HTERT RPE-1 (cell line): ENCODE measurements at regions not wholly inside any gene's neighbourhood (a gene's known extent, or its start where the extent isn't known, plus 50 kb on each side); places are given as distances from the start of the nearest gene placed in this dataset.
"Not testable (repeated sequence)": the region's sequence is repeated elsewhere in the genome, so short reads cannot be mapped to it uniquely, and the experiment has no call there.

ENCODE experiments used
- in situ Hi-C: fragments of 300-500 bp; cut with MboI; formaldehyde crosslinking; loops from 4 replicates; pipeline ENCODE4 v1.14.3; 2020; ENCODE audit warnings: low sequenced_read_pairs

DNA sequence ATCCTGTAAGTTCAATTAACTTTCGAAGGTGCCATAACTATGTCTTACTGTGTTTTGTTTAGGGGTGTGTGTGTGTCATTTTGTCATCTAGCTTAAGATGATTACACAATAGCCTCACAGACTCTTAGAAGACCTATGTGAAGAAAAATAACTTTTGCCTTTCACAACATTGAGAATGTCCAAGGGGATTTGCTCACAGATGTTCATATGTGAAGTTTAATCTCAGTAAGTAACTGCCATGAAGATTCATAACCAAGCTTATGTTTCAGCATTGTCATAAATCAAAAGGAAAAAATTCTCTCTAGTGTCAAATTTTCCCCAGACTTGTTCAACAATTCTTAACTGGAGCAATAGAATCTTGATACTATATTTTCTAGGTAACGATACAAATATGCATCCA is 226.1 kb upstream of the PRKD1 start:
- in situ Hi-C loops = no loop called here

DNA sequence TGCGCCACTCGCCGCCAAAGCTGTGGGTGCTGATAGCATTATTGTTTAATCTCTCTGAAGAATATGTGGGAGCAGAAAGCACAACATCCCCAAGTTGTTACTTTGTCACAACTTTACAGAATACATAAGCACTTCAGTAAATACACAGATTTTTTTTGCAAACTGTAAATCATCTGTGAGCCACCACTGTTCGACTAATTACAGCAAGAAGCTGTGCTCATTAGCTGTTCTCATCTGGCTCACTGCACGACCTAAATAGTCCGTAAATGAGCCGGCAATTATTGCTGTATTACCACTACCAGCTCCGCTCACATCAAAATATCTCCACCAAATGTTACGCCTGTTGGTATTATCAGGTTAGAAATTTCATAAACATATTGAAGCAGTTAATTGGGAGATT is 228.9 kb upstream of the PRKD1 start:
- in situ Hi-C loops = no loop called here

DNA sequence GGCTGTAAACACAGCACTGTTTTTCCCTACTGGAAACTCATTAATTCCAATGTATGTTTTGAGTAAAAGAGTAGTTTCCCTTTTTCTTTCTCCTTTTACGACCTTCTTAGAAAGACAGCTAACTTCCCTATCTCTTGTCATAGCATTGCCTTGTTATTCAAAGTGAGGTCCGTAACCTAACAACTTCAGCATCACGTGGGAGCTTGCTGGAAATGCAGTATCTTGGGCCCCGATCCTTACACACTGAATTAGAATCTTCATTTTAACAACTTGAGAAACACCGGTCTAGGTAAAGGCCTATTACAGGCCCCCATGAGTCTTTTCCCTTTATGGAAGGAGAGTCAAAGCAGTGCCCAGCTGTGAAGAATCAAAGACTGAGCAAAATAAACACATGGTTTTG is 230.7 kb upstream of the PRKD1 start:
- in situ Hi-C loops = no loop called here

DNA sequence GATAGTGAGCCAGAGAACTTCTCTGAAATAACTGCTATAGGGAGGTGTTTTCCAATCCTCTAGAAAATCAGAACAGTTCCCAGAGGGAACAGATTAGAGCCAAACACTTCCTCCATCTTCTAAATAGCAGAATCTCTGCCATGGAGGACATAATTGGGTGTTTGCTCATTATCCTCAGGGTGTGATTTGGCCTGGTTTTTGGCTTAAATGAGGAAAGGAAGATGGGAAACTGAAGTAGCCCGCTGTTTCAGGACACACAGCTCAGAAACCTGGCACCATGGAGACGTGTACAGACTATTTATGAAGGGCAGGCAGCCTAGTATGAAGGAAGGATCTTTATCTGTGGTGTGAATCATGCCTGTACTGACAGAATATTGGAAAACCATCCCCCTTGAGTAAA is 231.7 kb upstream of the PRKD1 start:
- in situ Hi-C loops = no loop called here

GRCh38 chr14:30160608-30161007 is 233.0 kb upstream of the PRKD1 start:
- in situ Hi-C loops = no loop called here

- in situ Hi-C loops = no loop called here
Observed at GRCh38 chr14:30162066-30162465, 234.4 kb upstream of the PRKD1 start.

GRCh38 chr14:30165255-30165654 is 237.6 kb upstream of the PRKD1 start:
- in situ Hi-C loops = no loop called here

- in situ Hi-C loops = no loop called here
Observed at GRCh38 chr14:30177781-30178180, 250.1 kb upstream of the PRKD1 start.

GRCh38 chr14:30179381-30180130 is 251.9 kb upstream of the PRKD1 start:
- in situ Hi-C loops = no loop called here

- in situ Hi-C loops = no loop called here
Observed at GRCh38 chr14:30180219-30180618, 252.6 kb upstream of the PRKD1 start.

- in situ Hi-C loops = no loop called here
Observed at GRCh38 chr14:30185832-30186231, 258.2 kb upstream of the PRKD1 start.

- in situ Hi-C loops = no loop called here
Observed at GRCh38 chr14:30191639-30192279, 264.1 kb upstream of the PRKD1 start.

DNA sequence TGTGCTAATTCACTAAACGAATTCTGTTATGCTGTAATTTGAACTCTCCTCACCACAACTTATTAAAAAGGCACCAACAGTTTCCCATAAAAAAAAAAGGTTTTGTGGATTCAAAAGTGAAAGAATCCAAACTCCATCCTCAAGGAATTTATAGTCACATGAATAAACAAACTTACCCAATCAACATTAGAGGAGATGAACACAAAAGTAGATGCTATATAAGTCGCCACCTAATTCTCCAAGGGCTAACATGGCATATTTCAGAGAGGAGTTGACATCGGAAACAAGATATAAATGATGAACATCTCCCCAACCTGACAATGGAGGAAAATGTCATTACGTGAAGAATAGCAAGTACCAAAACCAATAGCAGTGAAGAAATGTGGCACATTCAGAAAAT is 265.5 kb upstream of the PRKD1 start:
- in situ Hi-C loops = no loop called here

DNA sequence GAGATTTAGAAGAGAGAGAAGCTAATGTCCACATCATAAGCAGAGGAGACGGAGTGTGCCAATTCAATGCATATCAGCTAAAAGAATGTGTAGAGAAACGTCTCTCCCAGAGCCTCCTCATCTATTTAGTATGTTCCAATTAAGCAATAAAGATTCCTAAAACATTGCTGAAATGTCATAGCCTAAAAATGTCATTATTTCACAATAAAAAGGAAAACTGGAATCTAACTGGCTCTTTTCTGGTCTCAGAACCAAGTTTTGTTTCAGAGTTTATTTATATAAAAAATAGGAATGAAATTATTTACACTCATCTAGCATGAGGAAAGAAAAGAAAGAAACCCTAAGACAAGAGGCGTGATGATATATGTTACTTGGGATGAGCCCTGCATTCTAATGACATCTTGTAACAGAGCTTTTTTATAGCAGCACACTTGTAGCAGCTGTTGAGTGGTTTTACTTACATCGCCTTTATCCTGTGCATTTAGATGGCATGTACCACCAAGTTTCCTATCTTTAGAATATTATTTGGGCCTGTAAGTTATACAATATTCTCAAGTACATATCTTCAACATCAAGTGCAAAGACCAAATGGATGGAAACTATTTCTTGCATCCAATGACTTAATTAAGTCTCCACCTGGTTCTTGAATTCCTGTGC is 266.3 kb upstream of the PRKD1 start:
- in situ Hi-C loops = no loop called here

- in situ Hi-C loops = no loop called here
Observed at GRCh38 chr14:30194741-30195148, 267.1 kb upstream of the PRKD1 start.

DNA sequence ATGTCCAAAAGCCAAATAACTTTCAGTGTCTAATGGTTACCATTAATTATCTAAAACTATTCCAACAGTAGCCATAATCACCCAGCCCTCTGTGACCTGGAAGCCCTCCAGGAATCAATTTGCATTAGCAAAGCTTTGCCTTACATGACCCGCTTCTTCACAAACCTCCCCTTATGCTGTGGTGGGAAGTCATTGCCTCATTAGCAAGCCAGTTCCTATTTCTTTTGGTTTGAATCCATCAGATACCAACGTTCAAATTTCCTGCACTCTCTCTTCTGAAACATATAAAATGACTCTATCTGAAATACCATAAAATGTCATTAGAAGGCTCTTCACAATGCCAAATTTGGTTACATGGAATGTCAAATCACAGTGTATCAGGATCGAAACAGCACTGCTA is 268.3 kb upstream of the PRKD1 start:
- in situ Hi-C loops = no loop called here

DNA sequence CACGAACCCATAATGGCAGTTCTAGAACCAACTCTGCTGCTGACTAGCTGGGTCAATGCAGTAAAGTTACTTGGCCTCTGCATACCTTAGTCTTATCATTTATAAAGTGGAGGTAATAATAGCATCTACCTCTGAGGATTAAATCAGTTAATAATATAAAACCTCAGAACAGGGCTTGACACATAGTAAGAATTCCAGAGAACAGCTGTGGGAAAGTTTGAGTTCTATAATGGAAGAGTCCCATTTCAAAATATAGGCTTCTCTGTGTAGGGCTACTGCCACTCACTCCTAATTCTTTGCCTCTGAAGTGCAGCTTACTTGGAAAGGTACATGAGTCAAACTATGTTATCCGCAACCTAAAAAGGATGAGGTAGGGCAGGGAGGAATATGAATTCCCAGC is 269.2 kb upstream of the PRKD1 start:
- in situ Hi-C loops = no loop called here

- in situ Hi-C loops = not testable (repeated sequence)
Observed at GRCh38 chr14:30198720-30199119, 271.1 kb upstream of the PRKD1 start.

DNA sequence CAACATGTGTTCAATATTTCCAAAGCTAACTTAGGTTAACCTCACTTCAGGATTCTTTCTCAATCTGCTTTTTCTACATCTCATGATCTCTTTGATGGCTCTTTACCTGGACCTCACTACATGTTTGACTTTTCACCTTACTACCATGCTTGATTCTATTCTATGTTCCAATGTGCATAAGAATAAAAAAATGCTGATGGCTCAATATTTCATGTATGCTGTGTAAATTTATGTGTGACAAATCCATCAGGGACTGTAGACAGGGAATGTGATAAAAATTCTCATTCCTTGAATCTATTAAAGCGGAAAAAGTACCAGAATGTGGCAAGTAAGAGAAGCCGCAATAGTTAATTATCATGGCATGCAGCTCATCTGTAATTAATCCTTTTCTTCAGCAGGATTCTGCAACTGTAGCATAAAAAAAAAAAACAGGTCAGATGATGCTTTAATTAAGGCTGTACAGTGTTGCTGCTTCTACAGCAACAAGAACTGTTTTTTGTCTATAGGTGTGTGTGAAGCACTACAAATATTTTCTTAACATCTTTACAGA is 276.9 kb upstream of the PRKD1 start:
- in situ Hi-C loops = no loop called here

GRCh38 chr14:30209136-30209535 is 281.5 kb upstream of the PRKD1 start:
- in situ Hi-C loops = no loop called here

DNA sequence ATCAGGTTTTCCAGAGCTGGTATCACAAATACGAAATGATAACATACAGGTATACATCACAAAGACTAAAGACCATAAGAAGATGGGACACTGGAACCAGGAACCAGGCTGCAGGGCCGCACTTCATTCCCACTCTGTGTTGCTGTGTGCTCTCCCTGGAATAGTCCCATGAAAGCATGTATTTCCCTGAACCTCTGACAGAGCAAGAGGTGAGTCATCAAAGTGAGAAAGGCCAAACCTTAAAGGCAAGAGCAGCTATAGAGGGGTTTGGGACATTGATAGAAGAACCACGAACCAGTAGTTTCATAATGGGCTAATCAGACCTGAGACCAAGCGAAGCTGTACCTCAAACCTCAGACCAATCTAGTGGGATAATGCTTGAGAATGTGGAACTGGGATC is 283.0 kb upstream of the PRKD1 start:
- in situ Hi-C loops = no loop called here

DNA sequence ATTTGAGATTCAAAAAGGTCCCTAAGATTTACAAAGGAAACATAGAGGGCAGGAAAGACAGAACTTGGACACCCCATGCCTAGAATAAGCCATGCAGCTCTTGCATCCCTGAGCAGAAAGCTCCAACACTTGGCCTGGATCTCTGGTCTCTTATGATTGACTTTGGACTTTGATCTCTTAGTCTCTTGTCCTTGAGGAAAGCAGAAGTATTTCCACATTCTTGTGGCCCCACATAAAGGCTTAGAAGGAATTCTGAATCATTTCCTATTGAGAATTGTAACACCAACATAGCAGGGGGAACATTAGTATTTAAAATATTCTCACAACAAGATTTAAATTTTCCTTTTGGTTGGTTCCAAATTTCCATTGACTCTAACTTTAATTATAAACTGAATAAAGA is 283.7 kb upstream of the PRKD1 start:
- in situ Hi-C loops = no loop called here
